Neuron (in vitro differentiated cells): ENCODE measurements at regions not wholly inside any gene's neighbourhood (a gene's known extent, or its start where the extent isn't known, plus 50 kb on each side); places are given as distances from the start of the nearest gene placed in this dataset.

Experiments
- H2AFZ ChIP-seq: one replicate; pipeline ENCODE4 v1.6.1; 2013; ENCODE audit warnings: low read depth, mild to moderate bottlenecking, inconsistent platforms, low read length, moderate library complexity
- H3K27me3 ChIP-seq: one replicate; pipeline ENCODE4 v1.6.1; 2013; ENCODE audit warnings: low read length; ENCODE audit not compliant: insufficient read depth
- H3K36me3 ChIP-seq: one replicate; pipeline ENCODE4 v1.6.1; 2013; ENCODE audit warnings: low read length; ENCODE audit not compliant: insufficient read depth
- H3K4me1 ChIP-seq: one replicate; pipeline ENCODE4 v1.6.1; 2013; ENCODE audit warnings: low read length; ENCODE audit not compliant: insufficient read depth
- H3K4me3 ChIP-seq: 2 replicates; pipeline ENCODE4 v1.5.1; 2013; ENCODE audit warnings: mild to moderate bottlenecking, low read length, moderate library complexity
- H3K9me3 ChIP-seq: one replicate; pipeline ENCODE4 v1.6.1; 2013; ENCODE audit warnings: low read length

DNA sequence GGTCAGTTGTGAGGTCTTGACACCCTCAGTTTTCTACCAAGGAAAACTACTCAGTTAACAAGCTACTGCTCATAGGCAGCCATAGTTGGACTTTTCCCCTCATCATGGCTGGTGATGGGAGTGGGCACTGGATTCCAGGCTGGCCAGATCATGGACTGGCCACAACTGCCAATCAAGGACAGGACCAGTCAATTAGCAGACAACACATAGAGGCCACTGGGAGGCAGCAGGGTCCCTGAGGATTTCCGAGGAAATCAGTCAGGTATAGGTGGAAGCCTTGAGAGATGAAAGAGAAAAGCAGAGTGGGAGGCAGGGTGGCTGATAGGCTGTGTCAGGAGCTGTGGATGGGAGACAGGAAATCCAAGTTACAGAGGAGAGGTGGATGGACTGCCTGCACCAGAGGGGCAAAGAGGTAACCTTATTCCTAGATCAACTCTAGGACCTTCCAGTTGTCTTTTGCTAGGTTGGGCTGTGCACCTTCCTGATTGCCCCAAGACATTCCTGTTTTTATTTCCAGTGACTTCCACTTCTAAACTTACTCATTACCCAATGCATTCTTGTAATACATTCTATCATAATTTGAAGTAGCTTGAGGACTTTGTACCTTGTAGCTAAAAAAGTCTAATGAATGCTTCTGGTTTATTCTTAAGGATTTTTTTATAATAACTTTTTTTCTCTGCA lies 361.8 kb downstream of the KCNRG start:
- no peaks in the 10 kb centered on the region for H3K36me3 ChIP-seq
- peaks cover 12% of the 10 kb centered on the region for H3K4me1 ChIP-seq
- H2AFZ ChIP-seq = no peak overlapping the region
- H3K27me3 ChIP-seq = no peaks in the 10 kb centered on the region
- H3K9me3 ChIP-seq = peaks cover 7% of the 10 kb centered on the region
- H3K4me3 ChIP-seq = no peak overlapping the region

GRCh38 chr13:50377726-50378270 lies 362.6 kb downstream of the KCNRG start:
- Histone ChIP-seq H2AFZ (no peak overlapping the region), H3K4me3 (no peak overlapping the region), H3K4me1 (peaks cover 12% of the 10 kb centered on the region), H3K27me3 (no peaks in the 10 kb centered on the region), H3K36me3 (no peaks in the 10 kb centered on the region), H3K9me3 (peaks cover 7% of the 10 kb centered on the region)

- Histone ChIP-seq H3K4me3 (no peak overlapping the region), H3K9me3 (peaks cover 7% of the 10 kb centered on the region), H3K36me3 (no peaks in the 10 kb centered on the region), H3K4me1 (peaks cover 12% of the 10 kb centered on the region), H2AFZ (no peak overlapping the region), H3K27me3 (no peaks in the 10 kb centered on the region)
Observed at GRCh38 chr13:50378509-50379044, 363.3 kb downstream of the KCNRG start.

GRCh38 chr13:50379584-50379983 lies 364.3 kb downstream of the KCNRG start:
- Histone ChIP-seq H3K4me3 (no peak overlapping the region), H3K9me3 (peaks cover 7% of the 10 kb centered on the region), H3K4me1 (peaks cover 12% of the 10 kb centered on the region), H2AFZ (no peak overlapping the region), H3K27me3 (no peaks in the 10 kb centered on the region), H3K36me3 (no peaks in the 10 kb centered on the region)

DNA sequence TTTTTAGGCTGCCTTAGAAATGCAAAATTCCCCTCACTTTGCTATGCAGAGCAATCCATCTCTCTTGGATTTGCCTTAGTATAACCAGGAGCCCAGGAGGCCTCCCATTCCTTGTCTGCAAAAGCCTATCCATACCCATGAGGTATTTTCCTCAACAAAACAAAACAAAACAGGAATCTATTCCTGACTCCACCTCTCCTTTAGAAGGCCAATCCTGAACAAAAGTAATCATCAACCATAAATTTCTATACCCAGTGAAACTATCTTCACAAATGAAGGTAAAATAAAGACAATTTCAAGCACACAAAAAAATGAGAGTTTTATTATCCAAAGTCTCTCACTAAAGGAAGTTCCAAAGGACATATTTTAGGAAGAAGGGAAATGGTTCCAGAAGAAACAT lies 365.7 kb downstream of the KCNRG start:
- Histone ChIP-seq H2AFZ (no peak overlapping the region), H3K4me1 (peaks cover 15% of the 10 kb centered on the region), H3K4me3 (no peak overlapping the region), H3K27me3 (no peaks in the 10 kb centered on the region), H3K36me3 (no peaks in the 10 kb centered on the region), H3K9me3 (peaks cover 7% of the 10 kb centered on the region)

DNA sequence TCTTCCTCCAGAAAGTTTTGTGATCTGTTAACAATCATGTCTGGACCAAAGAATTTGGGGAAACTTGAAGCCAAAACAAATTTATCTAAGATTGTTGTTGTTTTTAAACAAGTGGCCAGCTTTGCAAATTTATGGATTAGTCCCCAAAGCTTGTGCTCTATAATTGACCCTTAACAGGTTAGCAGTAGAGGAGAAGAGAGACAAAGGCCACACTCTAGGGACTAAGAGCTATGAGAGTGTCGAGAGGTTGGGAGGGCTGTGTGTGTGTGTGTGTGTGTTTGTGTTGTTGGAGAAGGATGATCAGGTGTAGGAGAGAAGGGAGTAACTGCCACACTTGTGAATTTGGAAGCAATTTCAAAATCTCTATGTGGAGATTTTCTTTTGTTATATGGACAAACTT lies 367.3 kb downstream of the KCNRG start:
- Histone ChIP-seq H3K4me1 (peaks cover 19% of the 10 kb centered on the region), H3K36me3 (no peaks in the 10 kb centered on the region), H2AFZ (no peak overlapping the region), H3K27me3 (no peaks in the 10 kb centered on the region), H3K9me3 (peaks cover 7% of the 10 kb centered on the region), H3K4me3 (no peak overlapping the region)

DNA sequence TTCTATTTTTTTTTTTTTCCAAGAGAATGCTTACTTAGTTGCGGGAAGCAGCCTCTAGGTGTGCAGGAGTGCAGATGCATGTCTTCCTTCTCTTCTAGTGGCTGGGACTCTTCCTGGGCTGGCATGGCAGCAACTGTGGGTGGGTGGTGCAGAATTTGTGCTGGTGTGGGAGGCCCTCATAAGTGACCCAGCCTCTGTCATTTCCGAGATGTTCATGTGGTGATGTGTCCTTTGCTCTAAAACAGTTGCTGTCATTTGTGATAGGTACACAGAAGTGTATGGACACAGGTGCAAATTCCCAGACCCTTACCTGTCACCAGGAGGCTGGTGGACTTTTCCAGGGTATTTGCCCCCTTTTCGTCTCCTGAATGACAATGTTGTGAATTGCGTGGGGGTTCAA lies 367.7 kb downstream of the KCNRG start:
- Histone ChIP-seq H3K9me3 (peaks cover 7% of the 10 kb centered on the region), H3K4me3 (no peak overlapping the region), H2AFZ (no peak overlapping the region), H3K4me1 (peaks cover 15% of the 10 kb centered on the region), H3K27me3 (no peaks in the 10 kb centered on the region), H3K36me3 (no peaks in the 10 kb centered on the region)

GRCh38 chr13:50384724-50385123 lies 369.5 kb downstream of the KCNRG start:
- Histone ChIP-seq H3K36me3 (no peaks in the 10 kb centered on the region), H3K4me1 (peaks cover 7% of the 10 kb centered on the region), H2AFZ (no peak overlapping the region), H3K4me3 (no peak overlapping the region), H3K9me3 (peaks cover 7% of the 10 kb centered on the region), H3K27me3 (no peaks in the 10 kb centered on the region)

DNA sequence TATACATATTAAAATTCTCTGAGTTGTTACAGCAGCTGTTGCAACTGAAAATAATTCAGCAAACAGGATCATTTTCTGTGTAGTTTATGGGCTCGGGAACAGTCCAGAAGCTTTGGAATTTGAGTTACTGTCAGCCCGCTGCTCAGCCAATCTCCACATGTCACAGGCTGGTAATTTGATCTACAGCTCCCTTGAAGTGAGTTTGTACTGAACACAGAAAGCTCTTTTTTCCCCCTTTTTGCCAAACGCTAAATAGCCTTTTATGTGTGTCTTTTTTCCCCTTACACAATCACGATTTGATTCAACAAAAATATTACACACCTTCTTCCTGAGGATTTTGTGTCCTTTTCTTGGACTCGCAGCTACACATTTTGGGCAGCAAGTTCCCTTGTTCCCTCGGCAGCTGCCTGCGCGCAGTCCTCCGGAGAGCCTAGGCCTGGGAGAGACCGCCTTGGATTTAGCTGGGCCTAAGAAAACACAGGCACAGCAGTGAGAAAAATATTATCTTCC lies 371.4 kb downstream of the KCNRG start:
- Histone ChIP-seq H3K27me3 (no peaks in the 10 kb centered on the region), H3K9me3 (peaks cover under 1% of the 10 kb centered on the region), H2AFZ (peak overlapping the region; percentile 89), H3K4me1 (peaks cover 7% of the 10 kb centered on the region), H3K36me3 (no peaks in the 10 kb centered on the region), H3K4me3 (peak overlapping the region; percentile 74)

DNA sequence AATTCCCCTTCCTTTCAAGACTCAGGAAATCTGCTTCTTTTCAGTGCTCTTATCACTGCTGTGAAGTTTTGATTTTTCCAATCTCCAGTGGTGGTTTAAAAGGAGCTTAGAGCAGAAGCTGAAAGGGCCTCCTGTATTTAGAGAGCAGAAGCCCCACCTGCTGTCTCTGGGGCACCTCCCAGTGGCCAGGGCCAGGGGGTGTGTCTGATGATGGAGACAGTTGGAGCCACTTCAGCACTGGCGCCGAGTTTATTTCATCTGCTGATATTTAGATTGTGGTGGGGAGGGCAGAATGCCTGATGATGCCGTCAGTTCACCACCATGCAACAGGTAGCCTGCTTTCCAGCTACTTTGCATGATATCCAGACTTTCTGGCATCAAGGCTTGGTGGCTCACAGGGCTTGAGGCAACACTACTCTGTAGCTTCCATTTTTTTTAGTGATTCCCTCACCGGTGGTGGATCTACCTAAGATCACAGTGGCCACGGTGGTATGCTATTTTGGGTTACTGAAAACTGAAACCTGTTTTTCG lies 371.9 kb downstream of the KCNRG start:
- H3K4me1 ChIP-seq = peaks cover 7% of the 10 kb centered on the region
- no peaks in the 10 kb centered on the region for H3K27me3 ChIP-seq
- no peaks in the 10 kb centered on the region for H3K9me3 ChIP-seq
- H3K4me3 ChIP-seq = peak overlapping the region; percentile 74
- no peaks in the 10 kb centered on the region for H3K36me3 ChIP-seq
- H2AFZ ChIP-seq = peak overlapping the region; percentile 89

DNA sequence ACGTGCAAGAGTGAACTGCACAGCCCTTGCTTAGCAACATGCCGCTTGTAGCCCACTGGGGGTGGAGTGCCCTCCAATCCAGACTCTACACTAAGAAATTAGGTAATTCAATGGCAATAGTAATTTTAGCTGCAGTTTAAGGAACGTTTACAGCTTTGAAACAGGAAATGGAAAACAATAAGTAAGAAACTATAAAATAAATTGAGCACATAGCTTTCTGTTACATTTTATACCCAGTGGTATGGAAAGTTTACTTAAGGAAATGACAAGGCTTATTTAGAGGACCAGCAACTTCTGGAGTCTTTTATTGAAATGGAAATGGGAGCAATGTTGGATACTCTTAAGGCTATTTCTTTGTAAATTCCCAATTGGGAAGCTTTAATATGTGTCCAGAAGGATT lies 373.2 kb downstream of the KCNRG start:
- no peaks in the 10 kb centered on the region for H3K9me3 ChIP-seq
- H2AFZ ChIP-seq = no peak overlapping the region
- H3K4me1 ChIP-seq = peaks cover 19% of the 10 kb centered on the region
- no peak overlapping the region for H3K4me3 ChIP-seq
- no peaks in the 10 kb centered on the region for H3K27me3 ChIP-seq
- H3K36me3 ChIP-seq = no peaks in the 10 kb centered on the region

GRCh38 chr13:50389726-50390125 lies 374.5 kb downstream of the KCNRG start:
- Histone ChIP-seq H3K4me1 (peaks cover 26% of the 10 kb centered on the region), H3K27me3 (no peaks in the 10 kb centered on the region), H3K36me3 (no peaks in the 10 kb centered on the region), H3K4me3 (no peak overlapping the region), H2AFZ (no peak overlapping the region), H3K9me3 (no peaks in the 10 kb centered on the region)

- Histone ChIP-seq H3K9me3 (no peaks in the 10 kb centered on the region), H3K4me3 (no peak overlapping the region), H2AFZ (no peak overlapping the region), H3K4me1 (peaks cover 25% of the 10 kb centered on the region), H3K27me3 (no peaks in the 10 kb centered on the region), H3K36me3 (no peaks in the 10 kb centered on the region)
Observed at GRCh38 chr13:50390503-50391248, 375.4 kb downstream of the KCNRG start.
